Pancreas (tissue), 10 donors: ENCODE measurements at regions not wholly inside any gene's neighbourhood (a gene's known extent, or its start where the extent isn't known, plus 50 kb on each side); places are given as distances from the start of the nearest gene placed in this dataset.

Source experiments
- ATAC-seq, 4 donors: fragments of 200-7000 bp; cut with Tn5 transposase; one replicate each; pipeline versions ENCODE4 v1.8.0 to v1.9.1; 2020; ENCODE audit warnings: mild to moderate bottlenecking in 4 of 4, moderate library complexity in 4 of 4
- DNase-seq, 6 donors: peaks; one replicate each; pipeline ENCODE4 v3.0.0-alpha.2; 2020
- FAIRE-seq: peaks from 2 replicates; lab custom pipeline; 2012; peaks lifted over from hg19 to GRCh38; lab: Jason Lieb, UNC
- H3K27ac ChIP-seq, 4 donors: fragments of 200-600 bp; sonication (generic); 1 replicate in 3 of 4; 2 replicates in 1 of 4; pipeline versions ENCODE4 v1.5.0 to v1.8.0; 2020
- H3K27me3 ChIP-seq, 4 donors: fragments of 200-600 bp; one replicate each; pipeline ENCODE4 v1.8.0; 2021
- H3K36me3 ChIP-seq, 3 donors: fragments of 200-600 bp; sonication (generic) in 1 of 3; one replicate each; pipeline versions ENCODE4 v1.5.0 to v1.8.0; 2020 to 2021
- H3K4me1 ChIP-seq, 3 donors: fragments of 200-600 bp; one replicate each; pipeline ENCODE4 v1.8.0; 2021
- H3K4me3 ChIP-seq, 4 donors: fragments of 200-600 bp; sonication (generic) in 2 of 4; one replicate each; pipeline versions ENCODE4 v1.5.0 to v1.8.0; 2020 to 2021
- H3K9me3 ChIP-seq, 4 donors: fragments of 200-600 bp; one replicate each; pipeline ENCODE4 v1.8.0; 2021
- WGBS, 2 donors: extraction: QIAGEN DNeasy Blood & Tissue Kit; methylation state at CpG; one replicate each; pipeline ENCODE4 v1.1.7; 2013; 5-methylcytosine and 5-hydroxymethylcytosine counted together
- intact Hi-C, 3 donors: fragments of 100-400 bp; cut with DNase I; formaldehyde crosslinking; loops; one replicate each; pipeline versions ENCODE4 v1.11.1 to v1.14.2; 2022
- TF ChIP-seq, protein P1 (sequence below), 4 donors: fragments of 200-600 bp; sonication (generic) in 3 of 4; IDR thresholded peaks; one replicate each; pipeline versions ENCODE4 v1.5.0 to v1.8.0; 2021; ENCODE audit warnings: antibody characterized with exemption in 4 of 4
- donor health status: healthy with polysubstance abuse.
- donor health status: DM: no; HTN: no; CAD: no; lungs with moderate emphysema.
- donor health status: DM: no; HTN: no; CAD: no.
- donor health status: control.
- donor health status: control.
- donor health status: Bipolar disorder and iron deficiency.
- donor health status: DM: yes; HTN: yes; CAD: no.
- donor health status: DM: no; HTN: no; CAD: no.
- donor health status: DM: no; HTN: no; CAD: no.
- donor health status: DM: yes; HTN: yes; CAD: no.

DNA sequence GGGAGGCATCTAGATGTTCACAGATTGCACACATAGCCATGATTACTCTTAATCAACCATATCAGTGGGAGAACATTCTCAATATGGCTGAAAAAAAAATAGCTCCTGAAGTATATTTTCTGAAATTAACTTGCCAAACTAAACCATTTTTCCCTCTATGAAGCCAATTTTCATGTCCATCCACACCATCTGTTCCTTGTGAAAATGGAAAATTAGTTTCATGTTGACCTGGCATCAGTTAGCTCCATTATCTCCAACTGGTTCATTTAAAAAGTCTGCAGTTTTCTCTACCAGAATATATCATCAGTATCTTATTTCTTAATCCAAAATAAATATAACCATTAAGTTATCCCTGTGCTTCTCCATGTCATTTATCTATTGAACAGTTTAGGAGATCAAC lies 138.8 kb upstream of the CDH10 start:
- TF ChIP-seq, protein P1, sequence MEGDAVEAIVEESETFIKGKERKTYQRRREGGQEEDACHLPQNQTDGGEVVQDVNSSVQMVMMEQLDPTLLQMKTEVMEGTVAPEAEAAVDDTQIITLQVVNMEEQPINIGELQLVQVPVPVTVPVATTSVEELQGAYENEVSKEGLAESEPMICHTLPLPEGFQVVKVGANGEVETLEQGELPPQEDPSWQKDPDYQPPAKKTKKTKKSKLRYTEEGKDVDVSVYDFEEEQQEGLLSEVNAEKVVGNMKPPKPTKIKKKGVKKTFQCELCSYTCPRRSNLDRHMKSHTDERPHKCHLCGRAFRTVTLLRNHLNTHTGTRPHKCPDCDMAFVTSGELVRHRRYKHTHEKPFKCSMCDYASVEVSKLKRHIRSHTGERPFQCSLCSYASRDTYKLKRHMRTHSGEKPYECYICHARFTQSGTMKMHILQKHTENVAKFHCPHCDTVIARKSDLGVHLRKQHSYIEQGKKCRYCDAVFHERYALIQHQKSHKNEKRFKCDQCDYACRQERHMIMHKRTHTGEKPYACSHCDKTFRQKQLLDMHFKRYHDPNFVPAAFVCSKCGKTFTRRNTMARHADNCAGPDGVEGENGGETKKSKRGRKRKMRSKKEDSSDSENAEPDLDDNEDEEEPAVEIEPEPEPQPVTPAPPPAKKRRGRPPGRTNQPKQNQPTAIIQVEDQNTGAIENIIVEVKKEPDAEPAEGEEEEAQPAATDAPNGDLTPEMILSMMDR (IDR thresholded peaks at IDR 0.05), result no peak
- Histone ChIP-seq H3K4me1 (no peaks in the 10 kb centered on the region), H3K27me3 (no peaks in the 10 kb centered on the region), H3K9me3 (no peaks in the 10 kb centered on the region), H3K36me3 (no peaks in the 10 kb centered on the region), H3K4me3 (no peak overlapping the region), H3K27ac (no peak overlapping the region)
- intact Hi-C loops, result no loop called here
- no peak for ATAC-seq
- no peak for DNase-seq
- no peak for FAIRE-seq

DNA sequence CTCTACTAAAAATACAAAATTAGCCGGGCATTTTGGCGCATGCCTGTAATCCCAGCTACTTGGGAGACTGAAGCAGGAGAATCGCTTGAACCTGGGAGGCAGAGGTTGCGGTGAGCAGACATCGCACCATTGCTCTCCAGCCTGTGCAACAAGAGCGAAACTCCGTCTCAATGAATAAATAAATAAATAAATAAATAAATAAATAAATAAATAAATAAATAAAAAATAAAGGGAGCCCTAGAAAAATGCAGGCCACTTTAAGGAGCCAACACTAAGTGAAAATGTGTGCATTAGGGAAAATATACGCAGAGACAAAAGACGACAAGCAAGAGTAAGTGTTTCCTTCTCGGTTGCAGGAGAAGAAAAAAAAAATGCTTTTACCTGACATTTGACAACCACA lies 132.6 kb upstream of the CDH10 start:
- DNase-seq (no peak), FAIRE-seq (no peak), ATAC-seq (no peak)
- H3K27me3 ChIP-seq, result no peaks in the 10 kb centered on the region
- H3K9me3 ChIP-seq, result no peaks in the 10 kb centered on the region
- H3K4me3 ChIP-seq, result no peak overlapping the region
- H3K36me3 ChIP-seq, result no peaks in the 10 kb centered on the region
- TF ChIP-seq, protein P1 (IDR thresholded peaks at IDR 0.05), result no peak
- H3K27ac ChIP-seq, result no peak overlapping the region
- intact Hi-C loops, result no loop called here
- H3K4me1 ChIP-seq, result no peaks in the 10 kb centered on the region
- WGBS, 2 donors, result 80 to 89% methylated on average over 10 of the region's 10 CpGs

GRCh38 chr5:24773261-24773660 lies 128.5 kb upstream of the CDH10 start:
- H3K27me3 ChIP-seq, result no peaks in the 10 kb centered on the region
- TF ChIP-seq, protein P1 (IDR thresholded peaks at IDR 0.05), result no peak
- H3K4me1 ChIP-seq, result no peaks in the 10 kb centered on the region
- no peak for FAIRE-seq
- H3K4me3 ChIP-seq, result no peak overlapping the region
- H3K9me3 ChIP-seq, result no peaks in the 10 kb centered on the region
- no peak for ATAC-seq
- no peak overlapping the region for H3K27ac ChIP-seq
- no peak for DNase-seq
- WGBS, 2 donors, result 12 to 17% methylated on average over 1 of the region's 1 CpG
- intact Hi-C loops, result no loop called here
- no peaks in the 10 kb centered on the region for H3K36me3 ChIP-seq

- no peak for ATAC-seq
- FAIRE-seq, result no peak
- Histone ChIP-seq H3K4me1 (no peaks in the 10 kb centered on the region), H3K9me3 (no peaks in the 10 kb centered on the region), H3K4me3 (no peak overlapping the region), H3K36me3 (no peaks in the 10 kb centered on the region), H3K27ac (no peak overlapping the region), H3K27me3 (no peaks in the 10 kb centered on the region)
- no peak for DNase-seq
- TF ChIP-seq, protein P1 (IDR thresholded peaks at IDR 0.05), result no peak
- intact Hi-C loops, result no loop called here
Measured at GRCh38 chr5:24767086-24767485, 122.3 kb upstream of the CDH10 start.

GRCh38 chr5:24765219-24765618 lies 120.4 kb upstream of the CDH10 start:
- no peaks in the 10 kb centered on the region for H3K9me3 ChIP-seq
- 79 to 88% methylated on average over 1 of the region's 1 CpG for WGBS, 2 donors
- H3K36me3 ChIP-seq, result no peaks in the 10 kb centered on the region
- no peak for FAIRE-seq
- DNase-seq, result no peak
- H3K27ac ChIP-seq, result no peak overlapping the region
- intact Hi-C loops, result no loop called here
- TF ChIP-seq, protein P1 (IDR thresholded peaks at IDR 0.05), result no peak
- H3K4me1 ChIP-seq, result no peaks in the 10 kb centered on the region
- no peaks in the 10 kb centered on the region for H3K27me3 ChIP-seq
- H3K4me3 ChIP-seq, result no peak overlapping the region
- ATAC-seq, result no peak
